IPS-NIHi7 (cell line): ENCODE measurements at regions not wholly inside any gene's neighbourhood (a gene's known extent, or its start where the extent isn't known, plus 50 kb on each side); places are given as distances from the start of the nearest gene placed in this dataset.
"Not testable (repeated sequence)": the region's sequence is repeated elsewhere in the genome, so short reads cannot be mapped to it uniquely, and the experiment has no call there.

Source experiments
- DNase-seq: peaks from one replicate; pipeline ENCODE4 v3.0.0; 2012; ENCODE audit warnings: mixed read lengths; ENCODE audit errors: extremely low spot score

DNA sequence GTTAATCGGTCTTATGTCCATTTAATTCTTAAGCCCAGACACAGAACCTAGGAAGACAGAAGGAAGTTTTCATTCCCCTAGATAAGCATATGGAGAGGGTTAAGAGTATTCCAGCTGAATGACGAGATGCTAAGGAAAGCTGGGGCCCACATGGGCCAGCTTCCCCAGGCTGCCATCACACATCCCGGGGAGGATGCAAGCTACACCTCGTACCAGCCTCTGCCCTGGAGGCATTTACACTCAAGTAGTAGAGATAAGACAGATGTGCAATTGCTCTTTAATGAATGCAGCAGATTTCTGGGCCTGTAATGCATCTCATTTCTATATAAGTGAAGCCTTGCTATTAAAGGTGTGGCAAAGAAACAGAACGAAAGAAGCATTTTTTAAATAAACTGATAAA lies 144.5 kb downstream of the MEX3B start:
- DNase-seq, result no peak

DNA sequence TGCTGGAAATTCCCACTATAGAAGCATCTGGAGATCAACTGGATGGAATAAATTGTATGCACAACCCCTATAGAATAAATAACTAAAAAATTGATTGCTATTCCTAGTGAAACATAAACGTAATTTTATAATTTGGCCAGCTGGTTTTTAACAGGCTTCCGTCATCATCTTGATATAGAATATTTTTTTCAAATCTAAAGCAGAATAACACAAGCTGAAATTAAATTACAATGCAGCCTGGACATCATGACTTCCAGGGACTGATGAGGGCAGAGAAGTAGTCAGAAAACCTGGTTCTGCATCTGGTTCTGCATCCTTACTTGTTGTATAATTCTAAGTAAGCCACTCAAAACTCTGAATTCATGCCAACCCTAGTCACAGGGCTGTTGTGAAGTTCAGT lies 146.1 kb downstream of the MEX3B start:
- no peak for DNase-seq

DNA sequence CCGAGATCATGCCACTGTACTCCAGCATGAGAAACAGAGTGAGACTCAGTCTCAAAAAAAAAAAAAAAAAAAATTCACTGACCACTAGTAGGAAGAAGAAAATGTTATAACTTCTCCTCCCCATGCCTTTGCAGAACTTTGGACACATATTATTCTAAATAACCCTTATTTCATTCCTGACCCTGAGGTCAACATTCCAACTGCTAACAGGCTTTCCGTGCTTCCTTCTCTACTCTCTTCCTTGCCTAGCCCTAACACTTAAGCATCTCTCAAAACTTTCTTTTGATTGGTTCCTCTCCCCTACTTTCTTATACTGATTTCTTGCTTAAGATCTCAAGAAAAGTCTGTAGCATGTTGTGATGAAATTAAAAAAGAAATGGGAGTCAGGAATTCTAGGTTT lies 146.8 kb downstream of the MEX3B start:
- no peak for DNase-seq

DNA sequence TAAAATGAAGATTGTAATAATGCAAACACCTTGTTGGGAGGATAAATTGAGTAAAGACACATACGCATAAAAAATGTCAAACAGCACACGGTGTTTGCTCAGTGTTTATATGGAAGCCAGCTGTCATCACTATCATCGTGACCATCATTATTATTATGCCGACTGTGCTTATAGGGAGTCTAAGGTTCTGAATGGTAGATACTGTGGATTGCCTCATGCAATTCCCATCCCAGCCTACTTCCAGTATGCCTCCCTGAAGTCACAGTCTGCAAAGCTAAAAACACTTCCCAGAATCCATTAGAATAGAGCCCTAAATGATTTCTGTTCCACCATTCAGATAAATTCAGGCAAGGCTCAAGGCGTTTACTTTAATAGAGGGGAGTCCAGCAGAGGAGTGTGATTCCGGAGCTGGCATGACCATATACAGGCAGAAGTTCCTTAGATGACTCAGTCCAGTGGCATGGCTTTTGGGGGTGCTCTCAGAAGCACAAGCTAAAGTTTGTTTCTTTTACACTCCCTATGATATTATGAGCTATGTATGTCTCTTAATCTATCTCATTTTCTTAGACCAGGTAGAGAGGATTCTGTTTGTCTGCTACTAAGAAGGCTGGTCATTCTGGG lies 148.7 kb downstream of the MEX3B start:
- no peak for DNase-seq

DNA sequence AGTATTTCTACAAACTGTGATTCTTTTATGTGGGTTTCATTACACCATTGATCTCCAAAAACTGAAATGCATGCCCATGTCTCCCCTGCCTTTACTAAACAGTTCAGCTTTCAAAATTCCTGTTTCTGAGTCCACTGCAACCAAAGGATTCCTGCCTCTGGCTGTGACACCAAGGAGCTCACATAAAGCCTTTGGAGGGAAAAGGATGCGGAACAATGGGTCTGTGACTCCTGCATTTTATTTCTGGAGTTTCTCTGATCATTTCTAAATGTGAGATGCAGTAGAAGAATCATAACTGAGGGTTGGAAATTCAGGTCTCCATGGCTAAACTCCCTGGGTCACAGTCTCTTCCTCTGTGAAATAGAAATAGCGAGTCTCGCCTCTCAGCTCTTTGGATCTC lies 149.5 kb downstream of the MEX3B start:
- no peak for DNase-seq

DNA sequence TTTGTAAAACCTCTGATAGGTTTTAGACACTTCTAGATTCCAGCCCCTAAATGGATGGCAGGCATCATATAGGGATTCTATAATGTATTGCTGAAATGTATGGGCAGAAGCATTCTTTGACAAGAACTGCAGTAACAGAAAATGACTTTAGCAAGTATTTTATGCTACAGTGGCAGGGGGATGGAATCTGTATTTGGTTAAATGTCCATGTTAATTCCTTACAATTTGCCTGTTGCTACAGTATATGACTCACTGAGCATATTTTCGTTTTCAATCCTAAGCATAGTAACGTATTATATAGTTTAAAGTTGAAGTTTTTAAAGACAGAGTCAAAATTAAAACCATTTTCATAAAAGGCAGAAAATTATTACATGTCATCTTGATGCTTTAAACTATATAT lies 150.1 kb downstream of the MEX3B start:
- DNase-seq, result no peak

DNA sequence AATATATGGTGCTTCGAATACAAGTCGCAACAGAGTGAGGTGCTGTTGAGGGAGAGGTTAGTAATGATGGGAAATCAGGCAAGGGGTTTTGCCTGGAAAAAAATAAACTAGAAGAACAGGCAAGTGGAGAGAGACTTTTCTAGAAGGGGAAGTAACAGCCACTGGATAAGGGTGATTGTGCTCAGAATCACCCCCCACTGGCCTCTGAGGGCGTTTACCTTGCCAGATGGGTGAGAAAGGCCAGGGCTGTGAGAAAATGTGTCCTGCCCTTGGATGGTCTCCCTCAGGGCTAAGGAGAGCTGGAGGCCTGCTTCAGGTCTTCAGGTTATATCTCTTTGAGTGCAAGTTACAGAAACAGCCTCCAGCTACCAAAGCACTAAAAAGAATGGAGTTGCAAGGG lies 151.8 kb downstream of the MEX3B start:
- DNase-seq, result no peak

DNA sequence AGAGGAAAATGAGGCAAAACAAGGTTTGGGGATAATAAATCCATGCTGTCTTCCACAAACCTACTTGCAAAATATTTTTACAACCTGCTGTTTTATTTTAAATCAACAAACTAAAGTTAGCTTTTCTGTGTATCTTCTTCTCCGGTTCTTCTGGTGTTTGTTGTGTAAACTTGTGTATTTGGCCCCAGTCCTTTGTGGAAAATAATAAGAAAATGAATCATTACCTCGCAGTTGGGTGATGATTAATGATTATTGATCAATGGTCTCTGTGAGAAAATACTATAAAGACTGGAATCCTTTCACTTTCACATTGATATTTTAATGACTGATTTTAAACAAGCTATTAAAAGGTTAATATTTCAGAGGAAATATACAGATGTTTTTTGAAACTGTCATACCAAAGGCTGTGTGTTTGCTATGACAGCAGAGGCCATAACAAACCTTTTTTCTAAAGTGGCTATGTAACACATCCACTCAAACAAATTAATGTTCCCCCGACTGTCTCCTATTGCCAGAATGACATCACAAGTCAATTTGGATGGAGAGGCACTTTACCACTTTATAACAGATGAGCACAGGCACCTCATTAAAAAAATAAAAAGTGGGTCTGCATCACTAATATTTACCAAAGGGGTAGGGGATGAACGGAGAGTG lies 152.5 kb downstream of the MEX3B start:
- no peak for DNase-seq

DNA sequence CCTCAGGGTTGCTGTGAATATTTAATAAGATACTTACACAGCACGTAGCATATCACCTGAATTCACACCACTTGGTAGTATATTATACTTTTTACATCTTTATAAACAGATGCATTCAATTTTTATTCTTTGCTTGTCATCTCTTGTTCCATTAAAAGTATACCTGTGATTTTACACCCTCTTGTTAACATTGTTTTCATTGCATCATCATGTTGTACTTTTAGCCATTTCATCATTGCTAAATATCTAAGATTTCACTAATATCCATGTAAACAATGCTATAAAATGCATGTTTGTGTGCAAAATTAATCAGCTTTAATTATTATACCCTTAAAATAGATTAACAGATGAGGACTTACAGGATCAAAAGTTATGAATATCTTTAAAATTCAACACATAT lies 155.3 kb downstream of the MEX3B start:
- DNase-seq, result no peak

DNA sequence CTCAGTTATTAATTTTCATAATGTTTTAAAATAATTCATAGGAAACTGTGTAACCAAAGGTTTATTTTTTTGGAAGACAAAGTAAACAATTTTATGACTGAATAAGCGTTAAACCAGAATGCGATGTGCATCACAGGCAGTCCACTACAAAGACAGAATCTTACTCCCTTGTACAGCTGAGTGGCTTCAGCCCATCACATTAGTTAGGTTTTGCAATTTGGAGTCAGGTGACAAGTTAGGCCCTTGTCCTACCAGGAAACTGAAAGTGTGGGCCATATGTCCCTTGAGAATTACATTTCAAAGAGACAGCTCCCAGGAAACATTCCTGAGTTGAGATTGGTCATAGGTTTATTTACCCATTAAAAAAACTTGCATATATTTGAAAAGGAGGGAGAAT lies 156.3 kb downstream of the MEX3B start:
- no peak for DNase-seq

DNA sequence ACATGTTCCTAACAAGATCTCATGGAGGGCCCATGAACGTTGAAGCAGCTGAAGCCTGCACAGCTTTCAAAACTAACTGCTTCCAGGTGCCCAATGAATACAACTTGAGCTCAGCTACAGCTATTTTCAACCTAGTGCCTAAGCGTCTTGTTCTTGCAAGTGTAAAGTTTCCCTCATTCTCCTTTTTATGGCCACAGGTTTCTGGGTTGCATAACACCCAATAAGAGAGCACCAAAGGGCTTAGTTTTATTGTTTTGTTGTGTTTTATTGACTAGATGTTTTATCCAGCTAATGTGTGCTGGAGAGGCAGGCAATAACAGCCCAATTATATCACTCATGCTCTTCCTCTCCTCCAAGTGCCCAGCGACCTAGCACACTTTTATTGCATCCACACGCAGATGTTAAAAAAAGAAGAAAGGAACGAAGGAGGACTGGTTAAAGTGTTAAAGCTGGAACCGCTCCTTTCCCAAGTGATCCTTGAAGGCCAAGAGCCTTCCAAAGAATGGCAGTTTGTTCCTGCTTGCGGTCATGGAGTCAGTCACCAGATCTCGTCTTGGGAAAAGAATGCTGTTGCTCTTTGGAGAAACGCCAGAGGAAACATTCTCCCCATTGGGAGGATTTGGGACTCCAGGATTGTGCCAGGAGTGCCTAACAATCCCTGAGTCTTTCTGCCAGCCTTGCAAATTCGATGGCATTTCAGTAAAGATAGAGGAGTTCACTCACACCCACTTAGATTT lies 156.9 kb downstream of the MEX3B start:
- no peak for DNase-seq

DNA sequence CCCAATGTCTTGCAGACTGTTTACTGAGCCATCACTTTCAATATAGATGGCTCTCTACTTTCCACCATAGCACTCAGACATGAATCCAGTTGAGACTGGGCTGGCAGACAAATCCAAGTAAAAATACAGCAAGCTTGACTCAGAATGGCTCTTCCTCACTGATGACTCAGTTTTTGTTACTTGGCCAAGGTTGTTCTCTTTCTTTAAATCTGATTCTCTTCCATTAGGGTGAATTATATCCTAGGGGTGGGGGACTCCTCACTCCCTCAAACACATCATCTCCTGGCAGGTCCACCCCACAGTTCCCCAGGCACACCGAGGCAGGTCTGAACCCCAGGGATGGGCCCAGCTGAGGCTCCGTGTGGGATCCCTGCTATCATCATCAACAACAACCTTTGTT lies 157.9 kb downstream of the MEX3B start:
- DNase-seq, result no peak

DNA sequence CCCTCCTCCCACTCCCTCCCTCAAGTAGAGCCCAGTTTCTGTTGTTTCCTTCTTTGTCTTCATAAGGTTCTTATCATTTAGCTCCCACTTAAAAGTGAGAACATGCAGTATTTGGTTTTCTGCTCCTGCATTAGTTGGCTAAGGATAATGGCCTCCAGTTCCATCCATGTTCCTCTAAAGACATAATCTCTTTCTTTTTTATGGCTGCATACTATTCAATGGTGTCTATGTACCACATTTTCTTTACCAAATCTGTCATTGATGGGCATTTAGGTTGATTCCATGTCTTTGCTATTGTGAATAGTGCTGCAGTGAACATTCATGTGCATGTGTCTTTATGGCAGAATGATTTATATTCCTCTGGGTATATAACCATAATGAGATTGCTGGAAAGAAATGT lies 158.6 kb downstream of the MEX3B start:
- DNase-seq, result not testable (repeated sequence)

DNA sequence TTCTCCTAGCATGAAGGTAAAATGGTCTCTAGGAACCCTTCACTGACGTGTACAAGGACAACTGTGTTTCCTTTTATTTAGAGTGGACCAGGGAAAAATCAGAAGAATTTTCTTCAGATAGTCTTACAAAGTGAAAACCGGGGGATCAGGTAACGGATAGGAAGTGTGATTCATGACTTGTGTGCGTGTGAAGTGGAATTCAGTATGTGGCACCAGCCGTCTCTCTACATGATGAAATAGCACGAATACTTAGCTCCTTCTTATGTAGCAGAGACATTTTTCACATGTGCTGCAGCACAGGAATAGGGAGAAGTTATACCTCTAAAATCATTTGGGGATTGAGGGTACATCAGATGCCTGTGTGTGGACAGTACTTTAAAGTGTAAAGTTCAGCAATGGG lies 159.2 kb downstream of the MEX3B start:
- no peak for DNase-seq

DNA sequence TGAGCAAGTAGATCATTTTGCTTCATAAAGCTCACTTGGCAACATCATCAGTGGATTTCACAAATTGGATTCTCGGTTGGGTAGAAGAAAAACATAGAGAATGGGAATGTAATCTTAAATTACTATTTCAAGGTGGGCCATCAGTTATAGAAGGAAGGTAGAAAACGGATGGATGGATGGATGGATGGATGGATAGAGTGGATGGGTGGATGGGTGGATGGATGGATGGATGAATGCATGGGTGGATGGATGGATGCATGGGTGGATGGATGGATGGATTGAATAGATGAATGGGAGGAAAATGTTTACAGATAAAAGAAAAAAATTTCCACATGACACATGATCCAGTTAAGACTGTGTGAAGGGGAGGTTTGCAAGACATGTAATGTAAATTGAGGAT lies 159.7 kb downstream of the MEX3B start:
- no peak for DNase-seq

DNA sequence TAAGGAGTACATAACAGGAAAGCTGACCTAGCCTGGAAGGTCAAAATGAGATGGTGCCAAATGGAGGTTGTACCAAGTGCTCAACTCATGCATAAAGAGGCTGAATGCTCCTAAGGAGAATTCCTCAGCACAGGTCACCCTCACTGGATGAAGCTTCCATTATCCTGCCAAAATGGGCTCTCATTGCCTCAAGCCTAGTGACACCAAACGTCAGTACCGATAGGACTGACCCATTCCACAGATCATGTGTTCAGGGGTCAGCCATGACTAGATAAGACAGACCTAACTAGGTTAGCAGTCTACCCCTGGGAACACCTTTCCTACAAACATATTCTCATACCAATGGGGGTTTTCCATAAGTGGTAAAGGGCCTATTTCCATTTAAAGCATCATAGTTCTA lies 160.7 kb downstream of the MEX3B start:
- DNase-seq, result no peak

DNA sequence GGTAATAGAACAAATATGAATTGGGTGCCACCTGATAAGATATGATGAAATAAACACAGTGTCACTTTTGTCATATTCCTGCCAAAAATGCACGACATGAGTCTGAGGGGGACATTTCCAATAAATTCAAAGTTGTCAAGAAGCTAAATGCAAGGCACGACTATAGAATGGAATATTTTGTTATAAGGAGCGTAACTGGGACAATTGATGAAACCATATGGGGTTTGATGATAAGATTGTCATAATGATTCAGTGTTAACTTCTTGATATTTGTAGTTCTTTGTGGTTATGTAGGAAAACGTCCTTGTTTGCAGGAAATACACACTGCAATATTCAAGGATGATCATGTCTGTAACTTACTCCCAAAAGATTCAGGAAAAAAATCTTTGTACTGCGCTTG lies 163.3 kb downstream of the MEX3B start:
- no peak for DNase-seq

DNA sequence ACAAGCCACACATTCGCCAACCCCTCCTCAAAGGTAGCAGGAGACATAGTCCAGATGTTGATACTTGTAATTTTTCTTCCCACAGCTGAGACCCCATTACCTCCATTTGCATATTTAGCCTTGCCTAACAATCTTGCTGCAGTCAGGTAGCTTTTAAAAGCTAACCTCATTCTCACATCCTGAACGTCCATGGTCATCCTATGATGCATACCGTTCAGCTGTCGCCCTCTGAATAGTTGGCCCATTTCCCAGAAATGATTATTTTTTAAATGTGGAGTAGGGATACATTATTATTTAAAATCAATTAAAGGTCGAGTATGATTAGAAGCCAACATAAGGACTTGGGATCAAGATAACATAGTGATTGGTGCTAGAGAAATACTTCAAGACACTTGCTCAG lies 165.0 kb downstream of the MEX3B start:
- DNase-seq, result no peak

DNA sequence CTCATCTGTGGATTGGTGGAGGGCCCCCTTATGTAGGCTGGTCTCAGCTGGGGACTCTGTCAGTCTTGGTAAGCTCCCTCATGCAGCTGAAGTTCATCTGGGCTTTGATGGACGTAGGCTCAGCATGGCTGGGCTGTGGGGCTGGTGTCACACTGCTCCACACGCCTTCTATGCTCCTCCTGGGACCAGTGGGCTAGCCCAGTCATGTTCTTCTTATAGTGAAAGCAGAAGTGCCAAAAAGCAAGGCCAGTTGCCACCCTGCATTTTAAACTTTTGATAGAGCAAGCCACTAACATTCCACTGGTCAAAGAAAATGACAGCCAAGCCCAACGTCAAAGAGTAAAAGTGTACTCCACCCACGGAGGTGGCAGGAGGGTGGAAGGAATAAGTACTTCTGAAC lies 165.5 kb downstream of the MEX3B start:
- no peak for DNase-seq

DNA sequence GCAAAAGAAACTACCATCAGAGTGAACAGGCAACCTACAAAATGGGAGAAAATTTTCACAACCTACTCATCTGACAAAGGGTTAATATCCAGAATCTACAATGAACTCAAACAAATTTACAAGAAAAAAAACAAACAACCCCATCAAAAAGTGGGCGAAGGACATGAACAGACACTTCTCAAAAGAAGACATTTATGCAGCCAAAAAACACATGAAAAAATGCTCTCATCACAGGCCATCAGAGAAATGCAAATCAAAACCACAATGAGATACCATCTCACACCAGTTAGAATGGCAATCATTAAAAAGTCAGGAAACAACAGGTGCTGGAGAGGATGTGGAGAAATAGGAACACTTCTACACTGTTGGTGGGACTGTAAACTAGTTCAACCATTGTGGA lies 170.1 kb downstream of the MEX3B start:
- DNase-seq, result not testable (repeated sequence)

DNA sequence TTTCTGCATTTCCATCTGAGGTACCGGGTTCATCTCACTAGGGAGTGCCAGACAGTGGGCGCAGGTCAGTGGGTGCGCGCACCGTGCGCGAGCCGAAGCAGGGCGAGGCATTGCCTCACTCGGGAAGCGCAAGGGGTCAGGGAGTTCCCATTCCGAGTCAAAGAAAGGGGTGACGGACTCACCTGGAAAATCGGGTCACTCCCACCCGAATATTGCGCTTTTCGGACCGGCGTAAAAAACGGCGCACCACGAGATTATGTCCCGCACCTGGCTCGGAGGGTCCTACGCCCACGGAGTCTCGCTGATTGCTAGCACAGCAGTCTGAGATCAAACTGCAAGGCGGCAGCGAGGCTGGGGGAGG lies 175.1 kb downstream of the MEX3B start:
- not testable (repeated sequence) for DNase-seq

DNA sequence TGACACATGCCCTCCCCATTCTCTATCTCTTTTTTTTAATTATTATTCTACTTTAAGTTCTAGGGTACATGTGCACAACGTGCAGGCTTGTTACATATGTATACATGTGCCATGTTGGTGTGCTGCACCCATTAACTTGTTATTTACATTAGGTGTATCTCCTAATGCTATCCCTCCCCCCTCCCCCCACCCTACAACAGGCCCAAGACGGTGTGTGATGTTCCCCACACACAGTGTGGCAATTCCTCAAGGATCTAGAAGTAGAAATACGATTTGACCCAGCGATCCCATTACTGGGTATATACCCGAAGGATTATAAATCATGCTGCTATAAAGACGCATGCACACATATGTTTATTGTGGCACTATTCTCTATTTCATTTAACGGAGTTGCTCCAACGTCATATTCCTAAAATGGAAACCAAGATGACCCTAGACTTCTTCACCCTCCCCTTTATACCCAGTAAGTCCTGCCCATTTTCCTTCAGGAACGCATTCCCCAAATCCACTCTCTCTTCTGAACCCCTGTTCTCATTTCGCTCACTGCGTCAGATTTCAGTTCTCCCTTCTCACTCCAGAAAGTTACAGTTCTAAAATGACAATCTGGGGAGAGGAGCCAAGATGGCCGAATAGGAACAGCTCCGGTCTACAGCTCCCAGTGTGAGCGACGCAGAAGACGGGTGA lies 175.6 kb downstream of the MEX3B start:
- DNase-seq, result not testable (repeated sequence)
